HG03442 (cell line): ENCODE measurements at regions not wholly inside any gene's neighbourhood (a gene's known extent, or its start where the extent isn't known, plus 50 kb on each side); places are given as distances from the start of the nearest gene placed in this dataset.

Experiments
- ATAC-seq: cut with Tn5 transposase; IDR thresholded peaks from one replicate; pipeline ENCODE4 v1.9.1; 2021; ENCODE audit warnings: mild to moderate bottlenecking, moderate library complexity; ENCODE audit not compliant: unreplicated experiment

DNA sequence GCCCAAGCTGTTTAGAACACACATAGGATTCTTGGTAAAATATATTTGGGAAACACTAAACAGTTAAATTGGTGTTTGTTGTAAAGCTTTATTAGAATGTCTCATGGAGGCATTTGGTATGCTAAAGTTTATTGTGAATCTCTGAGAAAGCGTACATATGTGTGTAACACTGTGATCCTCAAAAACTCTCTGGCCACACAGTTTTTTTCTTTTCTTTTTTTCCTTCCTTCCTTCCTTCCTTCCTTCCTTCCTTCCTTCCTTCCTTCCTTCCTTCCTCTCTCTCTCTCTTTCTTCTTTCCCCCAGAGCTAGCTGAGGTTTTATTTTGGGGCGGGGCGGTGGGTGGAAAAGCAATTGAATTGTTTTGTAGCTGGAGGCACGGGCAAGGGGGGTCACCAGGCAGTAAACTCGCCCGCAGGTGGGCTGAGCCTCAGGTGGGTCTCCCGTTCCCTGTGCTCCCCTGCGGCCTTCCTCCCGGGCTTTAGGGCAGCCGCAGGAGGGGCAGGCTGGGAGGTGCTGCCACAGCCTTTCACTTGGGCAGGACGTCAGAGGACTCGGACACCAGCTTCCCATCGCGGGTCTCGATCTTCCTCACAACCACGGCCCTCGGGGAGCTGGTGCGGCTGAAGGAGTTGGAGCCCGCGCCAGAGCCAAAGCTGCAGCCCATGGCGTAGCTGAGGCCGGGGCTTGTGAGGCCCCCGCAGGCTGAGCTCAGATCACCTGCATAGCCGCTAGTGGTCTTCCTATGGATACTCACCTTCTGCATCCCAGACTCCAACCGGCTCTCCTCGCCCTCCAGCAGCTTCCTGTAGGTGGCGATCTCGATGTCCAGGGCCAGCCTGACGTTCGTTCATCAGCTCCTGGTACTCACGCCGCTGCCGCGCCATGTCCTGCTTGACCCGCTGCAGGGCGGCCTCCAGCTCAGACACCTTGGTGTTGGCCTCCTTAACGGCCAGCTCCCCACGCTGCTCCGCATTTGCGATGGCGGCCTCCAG is 459.0 kb downstream of the GATA3 start:
- no peak for ATAC-seq

DNA sequence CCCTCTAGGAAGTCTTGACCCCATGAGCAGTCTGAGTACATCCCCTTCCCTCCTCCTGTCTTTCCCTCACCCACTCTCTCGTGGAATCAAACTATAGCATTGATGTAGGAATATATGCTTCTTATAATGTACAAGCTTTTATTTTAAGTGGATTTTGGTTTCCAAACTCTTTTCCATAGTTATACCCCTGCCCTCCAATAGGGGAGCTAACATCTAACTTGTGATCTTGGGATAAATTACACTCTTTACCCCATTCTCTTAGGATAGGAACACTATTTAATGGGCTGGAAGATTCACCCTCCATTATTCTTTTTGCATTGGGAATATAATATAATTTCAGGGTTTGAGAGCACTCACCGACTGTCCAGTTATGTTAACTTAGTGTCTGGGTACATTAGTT is 465.9 kb downstream of the GATA3 start:
- no peak for ATAC-seq

DNA sequence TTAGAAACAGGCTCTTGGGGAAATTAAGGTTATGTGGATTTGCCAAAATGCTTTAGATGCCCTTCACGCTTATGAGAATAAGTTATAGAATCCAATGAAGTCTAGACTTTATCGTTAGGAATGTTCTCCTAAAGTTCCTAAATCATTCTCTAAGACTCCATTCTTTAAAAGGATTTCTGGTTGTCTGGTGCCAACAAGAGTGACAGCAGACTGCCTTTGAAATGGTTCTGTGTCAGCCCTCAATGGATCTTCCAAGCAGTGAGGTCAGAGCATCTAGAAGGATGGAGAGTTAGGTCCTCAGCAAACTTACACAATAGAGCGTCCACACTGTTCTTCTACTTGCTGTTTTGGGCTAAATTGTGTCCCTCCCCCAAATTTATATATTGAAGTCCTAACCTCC is 473.3 kb downstream of the GATA3 start:
- no peak for ATAC-seq

DNA sequence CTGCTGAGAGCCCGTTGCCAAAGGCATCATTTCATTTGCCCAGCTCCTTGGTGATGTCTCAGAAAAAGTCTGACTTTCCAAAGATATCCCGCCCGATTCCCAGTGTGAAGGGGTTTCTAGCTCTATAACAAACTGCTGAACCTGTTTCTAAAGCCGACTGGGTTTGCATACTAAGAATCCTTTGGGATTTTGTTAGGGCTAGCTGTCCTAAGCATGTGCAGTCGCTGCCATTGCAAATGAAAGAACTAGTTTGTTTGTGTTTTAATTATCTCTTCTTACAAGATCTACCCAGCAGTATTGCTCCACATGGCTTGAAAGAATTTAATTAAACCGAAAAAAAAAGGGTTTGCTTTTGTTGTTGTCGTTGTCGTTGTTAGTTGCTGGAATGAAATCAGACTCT is 476.6 kb downstream of the GATA3 start:
- ATAC-seq: no peak

DNA sequence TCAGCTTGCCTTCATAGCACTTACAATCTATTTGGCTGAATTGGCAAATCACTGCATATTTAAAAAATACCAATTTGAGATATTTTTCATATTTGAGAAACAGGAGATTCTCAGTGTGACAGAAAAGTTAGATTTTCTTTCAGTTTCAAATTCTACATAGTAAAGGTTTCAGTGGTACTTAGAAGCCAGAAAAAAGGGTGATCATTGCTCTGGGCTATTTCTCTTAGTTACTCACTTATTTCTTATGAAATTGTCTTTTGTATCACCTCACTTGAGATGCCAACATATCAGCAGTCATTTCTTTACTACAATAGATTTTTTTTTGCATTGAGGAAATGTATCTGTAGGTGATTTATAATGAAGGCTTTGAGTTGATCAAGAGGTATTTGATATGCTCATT is 478.2 kb downstream of the GATA3 start:
- no peak for ATAC-seq

DNA sequence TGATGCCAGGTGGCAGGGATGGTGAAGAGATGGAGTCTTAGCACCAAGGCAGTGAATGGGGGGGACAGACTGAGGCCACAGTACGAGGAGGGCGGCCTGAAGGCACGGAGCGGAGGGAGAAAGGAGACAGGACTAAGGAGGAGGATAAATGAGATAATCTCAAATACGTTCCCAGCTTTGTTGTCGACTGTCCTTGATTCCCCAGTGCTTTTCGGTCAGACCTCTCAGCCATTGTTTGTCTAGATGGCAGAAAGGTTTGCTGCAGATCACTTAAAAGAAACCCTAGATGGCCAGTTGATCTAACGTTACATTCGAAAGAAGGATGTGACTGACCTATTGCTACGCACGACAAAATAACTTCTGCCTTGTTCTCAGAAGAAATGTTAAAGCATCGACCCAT is 479.0 kb downstream of the GATA3 start:
- no peak for ATAC-seq

DNA sequence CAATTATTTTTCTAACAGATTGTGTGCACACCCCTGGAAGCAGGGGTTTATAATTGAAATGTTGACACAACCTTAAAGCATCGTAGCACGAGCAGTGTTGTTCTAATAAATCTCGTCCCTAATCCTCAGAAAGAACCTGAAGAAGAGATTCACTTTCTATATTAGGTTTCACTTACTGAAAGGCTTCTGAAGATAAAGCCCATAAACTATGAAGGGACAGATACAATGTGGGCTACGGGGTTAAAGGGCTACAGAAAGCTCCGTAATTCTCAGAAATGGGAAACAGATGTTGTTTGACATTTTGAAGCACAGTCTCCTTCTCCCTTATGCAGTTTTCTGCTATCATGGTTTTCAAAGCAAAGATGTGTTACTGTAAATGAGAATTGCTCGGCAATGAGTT is 479.6 kb downstream of the GATA3 start:
- ATAC-seq: no peak

DNA sequence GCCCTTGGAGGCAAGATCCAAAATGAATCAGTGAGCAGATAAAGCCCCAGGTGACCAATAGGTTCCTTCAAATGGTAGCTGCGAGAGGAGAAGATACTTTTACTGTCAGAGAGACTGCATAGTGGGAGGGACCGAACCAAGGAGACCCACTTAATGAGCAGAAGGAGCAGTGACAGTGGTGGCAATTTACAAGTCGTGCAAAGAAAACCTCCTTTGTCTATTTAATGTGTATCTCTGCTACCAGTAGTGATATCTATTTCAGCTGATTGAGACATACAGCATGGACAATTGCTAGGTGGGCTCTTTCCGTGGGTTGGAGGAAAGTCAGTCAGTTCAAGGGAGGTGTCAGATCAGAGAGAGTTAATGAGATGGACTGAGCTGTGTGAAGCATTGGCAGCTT is 480.4 kb downstream of the GATA3 start:
- no peak for ATAC-seq

DNA sequence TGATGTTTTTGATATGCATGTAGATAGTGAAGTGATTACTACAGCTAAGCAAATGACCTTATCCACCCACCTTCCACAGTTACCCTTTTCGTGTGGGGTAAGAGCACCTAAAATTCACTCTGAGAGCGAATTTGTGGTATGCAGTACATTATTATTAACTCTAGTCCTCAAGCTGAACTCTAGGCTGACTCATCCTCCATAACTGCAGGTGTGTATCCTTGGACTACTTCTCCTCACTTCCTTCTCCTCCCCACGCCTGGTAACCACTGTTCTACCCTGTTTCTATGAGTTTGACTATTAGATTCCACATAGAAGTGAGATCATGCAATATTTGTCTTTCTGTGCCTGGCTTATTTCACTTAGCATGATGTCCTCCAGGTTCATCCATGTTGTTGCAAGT is 484.6 kb downstream of the GATA3 start:
- ATAC-seq: no peak

DNA sequence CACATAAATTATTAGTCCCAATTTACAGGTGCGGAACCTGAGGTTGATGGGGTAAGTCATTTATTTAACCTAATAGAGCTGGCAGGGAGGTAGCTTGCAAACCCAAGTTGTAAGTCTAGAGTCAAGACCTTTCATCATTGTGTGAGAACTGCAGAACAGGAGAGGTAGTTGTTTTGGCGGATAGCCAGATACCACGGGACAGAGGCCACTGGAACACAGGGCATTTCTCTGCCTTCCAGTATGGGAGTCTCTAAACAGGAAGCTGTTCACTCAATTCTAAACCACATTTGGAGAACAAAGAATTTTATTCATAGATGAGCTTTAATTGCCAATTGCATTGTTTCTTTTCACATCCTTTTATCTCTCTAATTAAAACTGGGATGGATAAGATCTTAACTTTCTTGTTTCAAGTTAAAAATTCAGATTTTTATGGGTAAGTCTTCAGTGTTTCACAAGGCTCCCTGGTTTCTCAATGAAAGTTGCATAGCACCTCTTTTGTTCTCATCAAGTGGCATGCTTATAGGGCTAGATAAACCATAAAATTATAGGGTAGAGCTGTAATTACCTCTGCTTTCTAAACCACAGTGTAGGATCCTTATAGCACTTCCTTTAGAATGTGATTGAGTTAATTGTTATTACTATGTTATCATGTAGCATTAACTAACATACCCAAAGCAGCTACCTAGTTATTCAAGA is 489.0 kb downstream of the GATA3 start:
- no peak for ATAC-seq

DNA sequence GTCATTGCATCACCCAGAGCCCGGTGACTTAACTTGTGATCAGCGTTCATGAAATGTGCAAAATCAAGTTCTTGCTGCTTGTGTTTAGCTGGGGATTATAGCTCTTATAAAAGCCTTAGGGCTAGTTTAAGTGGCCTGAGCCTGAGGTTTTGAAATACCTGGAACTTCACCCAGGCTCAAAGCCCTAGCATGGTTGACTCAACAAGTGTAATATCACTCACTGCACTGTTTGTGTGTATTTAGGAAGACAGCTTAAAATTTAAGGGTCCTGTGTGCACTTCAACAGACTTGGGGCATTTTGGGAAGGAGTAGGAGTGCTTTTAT is 489.5 kb downstream of the GATA3 start:
- no peak for ATAC-seq

DNA sequence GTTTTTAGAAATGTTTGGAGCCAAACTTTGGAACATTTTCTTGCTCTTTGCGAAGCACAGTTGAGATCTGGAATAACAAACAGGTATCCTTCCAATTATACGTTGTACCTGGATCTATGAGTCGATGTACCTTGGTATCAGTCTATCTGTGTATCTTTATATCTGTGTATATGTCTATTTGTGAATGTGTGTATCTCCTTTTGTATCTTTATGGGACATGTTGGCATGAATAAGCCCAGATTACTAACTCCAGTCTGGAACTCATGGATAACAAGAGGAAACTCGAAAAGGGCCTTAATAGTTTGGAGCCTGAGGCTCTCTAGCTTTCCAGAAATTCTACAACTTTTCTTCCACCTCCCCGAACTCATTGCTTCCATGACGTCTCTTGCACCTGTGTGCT is 490.0 kb downstream of the GATA3 start:
- no peak for ATAC-seq

DNA sequence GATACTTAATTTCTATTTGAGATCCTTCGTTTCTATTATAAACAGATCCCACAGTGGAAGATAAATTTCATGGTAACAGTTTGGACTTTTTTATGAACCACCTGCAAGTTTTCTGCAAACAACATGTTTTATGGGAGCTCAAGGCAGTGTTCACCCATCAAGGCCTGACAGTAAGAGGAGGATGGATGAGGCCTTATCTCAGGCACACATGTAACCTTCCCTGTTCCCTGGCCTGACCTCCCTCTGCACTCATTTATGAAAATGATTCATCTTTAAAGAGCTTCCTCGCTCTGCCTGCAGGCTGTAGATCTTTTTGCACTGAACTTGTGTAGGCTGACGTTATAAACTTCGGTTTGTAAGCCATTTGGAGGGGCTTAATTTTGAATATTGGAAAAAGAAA is 500.1 kb downstream of the GATA3 start:
- ATAC-seq: no peak

DNA sequence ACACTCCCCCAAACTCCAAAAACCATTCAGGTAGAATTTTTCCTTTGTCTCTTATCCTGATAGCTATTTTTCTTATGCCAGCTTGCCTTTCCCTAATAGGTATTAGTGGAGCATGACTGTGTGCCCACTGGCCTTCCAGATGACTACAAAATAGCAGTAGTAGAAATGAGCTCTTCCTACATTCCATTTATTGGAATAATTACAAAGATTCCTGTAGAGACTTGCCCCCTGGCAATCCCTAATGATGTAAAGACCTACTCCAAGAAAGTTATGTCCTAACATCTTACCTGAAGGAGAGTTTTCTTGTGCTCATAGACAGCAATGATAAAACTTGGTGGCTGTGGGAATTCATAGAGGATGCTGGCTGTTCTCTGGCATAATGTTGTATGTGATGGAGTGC is 501.8 kb downstream of the GATA3 start:
- no peak for ATAC-seq

DNA sequence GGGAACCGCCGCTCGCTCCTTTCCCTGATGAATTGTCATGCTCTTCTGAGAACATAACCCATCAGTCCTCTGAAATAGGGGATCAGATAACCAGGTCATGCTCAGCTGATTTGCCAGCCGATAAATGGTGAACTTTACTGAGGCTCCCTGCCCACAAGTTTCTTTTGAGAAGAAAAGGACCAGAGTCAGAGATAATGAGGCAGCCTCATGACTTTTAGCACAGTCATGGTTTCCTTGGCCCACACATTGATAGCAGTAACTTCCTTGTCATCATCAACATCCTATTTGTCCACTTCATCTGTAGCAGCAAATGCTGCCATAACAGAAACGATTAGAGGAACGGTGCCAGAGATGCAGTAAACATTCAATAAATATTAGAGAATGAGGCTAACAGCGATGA is 509.0 kb downstream of the GATA3 start:
- ATAC-seq: no peak

DNA sequence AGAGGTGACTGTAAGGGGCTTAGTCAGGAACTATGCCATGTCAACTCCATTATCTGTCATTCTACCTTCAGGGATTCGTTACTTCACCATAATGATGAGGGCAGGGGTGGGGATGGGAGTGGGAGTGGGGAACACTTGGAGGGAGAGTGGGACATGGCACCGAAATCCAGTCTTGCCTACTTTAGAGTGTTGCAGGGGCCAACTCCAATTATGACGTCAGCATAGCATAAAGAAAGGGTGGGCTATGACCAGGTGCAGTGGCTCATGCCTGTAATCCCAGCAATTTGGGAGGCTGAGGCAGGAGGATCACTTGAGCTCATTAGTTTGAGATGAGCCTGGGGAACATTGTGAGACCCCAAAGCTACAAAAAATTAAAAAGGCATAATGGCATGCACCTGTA is 512.2 kb downstream of the GATA3 start:
- no peak for ATAC-seq

DNA sequence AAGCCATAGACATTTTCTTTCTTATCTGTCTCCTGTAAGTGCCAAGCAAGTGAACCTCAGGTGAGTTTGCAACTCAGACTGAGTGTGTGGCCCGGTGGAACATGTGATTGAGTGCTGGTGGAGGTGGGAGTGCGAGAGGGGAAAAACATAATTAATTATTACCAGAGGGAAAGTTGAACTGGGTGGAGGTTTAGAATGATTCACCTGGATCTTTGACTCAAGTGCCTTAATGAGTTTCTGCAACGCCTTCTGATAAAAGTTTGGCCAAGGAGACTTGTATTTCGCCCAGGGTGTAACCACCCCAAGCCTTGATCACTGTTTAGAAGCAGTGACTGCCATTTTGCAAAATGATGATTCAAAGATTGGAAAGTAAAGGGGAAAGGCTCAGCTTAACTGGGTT is 513.9 kb downstream of the GATA3 start:
- ATAC-seq: no peak

DNA sequence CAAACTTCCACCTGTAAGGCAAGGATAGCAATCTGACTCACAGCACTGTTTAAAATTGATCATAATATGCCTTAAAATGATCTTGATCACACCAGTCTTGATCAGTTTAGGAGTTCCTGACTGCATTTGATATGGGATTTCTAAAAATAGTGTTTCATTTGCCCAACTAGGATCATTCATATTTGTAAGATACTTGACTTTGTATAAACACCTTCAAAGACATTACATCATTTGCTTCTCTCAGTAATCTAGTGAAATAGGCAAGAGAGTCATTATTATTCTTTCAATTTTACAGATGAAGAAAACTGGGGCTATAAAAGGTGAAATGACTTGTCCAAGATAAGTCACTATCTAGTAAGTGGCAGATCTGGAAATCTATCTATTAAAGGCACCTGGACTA is 521.1 kb downstream of the GATA3 start:
- ATAC-seq: no peak

DNA sequence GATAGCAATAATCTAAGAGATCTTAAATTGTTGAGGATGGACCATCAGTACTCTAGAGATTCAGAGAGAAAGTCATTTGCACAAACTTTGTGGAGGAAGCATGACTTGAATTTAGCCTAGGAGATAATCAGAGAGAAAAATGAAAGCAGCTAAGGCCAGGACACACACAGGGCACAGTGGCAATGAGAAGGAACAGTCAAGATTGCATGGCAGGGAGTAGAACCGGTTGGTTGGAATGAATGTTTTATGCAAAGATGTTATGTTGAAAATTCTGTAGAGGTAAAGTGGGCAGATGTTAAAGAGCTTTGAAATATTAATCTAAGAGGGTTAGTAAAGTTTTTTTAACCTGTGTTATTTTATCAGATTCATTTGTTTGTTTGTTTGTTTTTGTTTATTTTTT is 521.8 kb downstream of the GATA3 start:
- no peak for ATAC-seq

DNA sequence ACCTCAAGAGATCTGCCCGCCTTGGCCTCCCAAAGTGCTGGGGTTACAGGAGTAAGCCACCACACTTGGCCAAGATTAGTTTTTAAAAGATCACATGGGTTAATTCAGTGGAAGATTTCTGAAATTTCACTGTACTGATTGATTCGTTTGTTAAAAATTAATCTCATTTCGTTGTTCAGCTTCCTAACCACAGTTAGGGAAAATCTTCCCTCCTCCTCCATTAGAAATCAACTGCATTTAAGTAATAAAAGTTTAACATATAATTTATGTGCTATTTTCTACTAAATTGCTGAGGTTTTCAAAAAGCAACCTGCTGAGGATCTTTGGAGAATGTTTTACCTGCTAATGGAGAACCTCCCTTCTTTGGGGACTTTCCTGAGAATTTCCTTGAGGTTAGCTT is 522.4 kb downstream of the GATA3 start:
- no peak for ATAC-seq

DNA sequence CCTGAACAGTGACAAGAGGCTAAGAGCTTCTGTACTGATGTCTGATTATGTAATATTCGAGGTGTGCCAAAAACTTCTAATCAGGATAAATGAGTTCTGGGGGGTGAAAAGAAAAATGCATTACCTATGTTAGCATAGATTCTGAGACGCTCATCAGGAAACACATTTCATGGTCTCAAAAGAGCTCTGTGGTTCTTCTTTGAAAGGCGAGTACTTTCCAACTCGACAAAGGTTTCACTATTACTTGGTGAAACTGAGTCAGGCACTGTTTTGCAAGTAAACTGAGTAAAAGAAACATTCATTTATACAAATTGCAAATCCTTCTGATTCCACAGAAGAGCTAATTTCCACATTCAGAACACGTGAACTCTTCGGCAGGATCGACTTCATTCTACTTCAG is 523.2 kb downstream of the GATA3 start:
- no peak for ATAC-seq

DNA sequence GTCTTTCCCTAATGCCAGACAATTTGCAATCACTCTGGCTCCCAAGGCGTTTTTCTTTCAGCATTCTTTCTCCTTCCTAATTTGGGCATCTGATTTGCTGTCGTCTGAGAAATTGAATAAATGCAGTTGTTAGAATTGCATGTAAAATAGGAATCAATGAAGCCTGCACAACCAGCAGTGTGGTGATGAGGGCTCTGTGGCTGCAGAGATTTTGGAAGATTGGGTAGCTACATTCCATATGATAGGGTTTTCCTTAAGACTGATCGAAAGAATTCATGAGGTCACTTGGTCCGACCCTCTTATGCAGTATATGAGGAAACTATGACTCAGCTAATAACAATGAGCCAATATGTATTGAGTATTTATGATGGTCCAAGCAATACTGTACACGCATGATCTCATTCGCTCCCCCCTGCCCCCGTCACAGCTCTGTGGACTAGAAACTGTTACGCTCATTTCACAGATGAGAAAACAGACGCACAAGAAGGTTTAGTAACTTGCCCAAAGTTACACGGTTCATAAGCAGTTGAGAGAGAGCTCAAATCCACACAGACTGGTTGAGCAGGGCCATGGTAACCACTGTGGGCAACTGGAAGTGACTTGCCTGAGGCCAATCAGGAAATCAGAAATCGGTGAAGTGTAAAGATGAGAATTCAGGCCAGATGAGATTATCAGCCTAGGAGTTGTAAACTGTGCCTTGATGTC is 527.2 kb downstream of the GATA3 start:
- no peak for ATAC-seq
